H1 (cell line): ENCODE measurements at regions not wholly inside any gene's neighbourhood (a gene's known extent, or its start where the extent isn't known, plus 50 kb on each side); places are given as distances from the start of the nearest gene placed in this dataset.

Experiments
- RAD21 ChIP-seq, 2 experiments: IDR thresholded peaks in 1 of 2; conservative IDR thresholded peaks in 1 of 2; 2 replicates each; pipeline ENCODE4 v1.6.1; 2011; ENCODE audit warnings: low read depth in 2 of 2, low read length in 2 of 2, improper control_type of control experiment in 1 of 2, inconsistent platforms in 1 of 2, mild to moderate bottlenecking in 1 of 2, moderate library complexity in 1 of 2
- TF ChIP-seq, protein P1 (sequence below): fragments of 300-600 bp; sonication (generic); IDR thresholded peaks from 2 replicates; pipeline ENCODE4 v1.7.1; 2012; ENCODE audit warnings: low read length, moderate library complexity, mild to moderate bottlenecking, inconsistent platforms; ENCODE audit not compliant: insufficient replicate concordance

DNA sequence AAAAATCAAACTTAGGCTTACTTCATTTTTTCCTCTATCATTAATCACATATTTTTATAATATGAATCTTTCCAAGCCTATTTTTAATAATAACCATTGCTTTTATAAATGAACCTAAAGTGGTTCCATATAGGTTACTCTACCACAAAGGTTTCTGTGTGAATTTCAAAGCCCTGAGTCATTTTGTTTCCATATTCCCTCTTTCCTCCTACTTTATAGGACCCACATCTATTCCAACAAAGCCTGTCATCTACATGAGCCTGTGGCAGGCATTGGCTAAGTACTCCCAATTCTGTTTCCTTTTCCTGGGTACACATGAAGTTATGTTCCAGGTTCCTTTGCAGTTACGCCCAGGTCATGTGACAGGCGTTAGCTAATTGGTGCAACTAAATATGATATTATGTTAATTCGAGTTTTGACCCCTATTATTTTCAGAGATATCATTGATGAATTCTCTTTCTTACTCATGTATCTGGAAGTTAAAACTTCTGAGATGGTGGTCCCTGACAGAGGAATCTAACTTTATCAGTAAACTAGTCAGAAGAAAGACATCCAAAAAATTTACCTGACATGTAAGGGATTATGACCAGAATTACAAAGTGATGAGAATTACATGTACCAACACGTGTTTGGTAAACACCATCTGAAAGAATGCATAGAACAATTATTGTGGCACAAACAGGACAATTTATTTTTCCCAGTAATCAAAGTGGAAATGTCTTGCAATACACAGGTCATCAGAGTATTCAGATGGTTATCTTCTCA is 1264.0 kb upstream of the CNTN5 start (continued):
- TF ChIP-seq, protein P1, sequence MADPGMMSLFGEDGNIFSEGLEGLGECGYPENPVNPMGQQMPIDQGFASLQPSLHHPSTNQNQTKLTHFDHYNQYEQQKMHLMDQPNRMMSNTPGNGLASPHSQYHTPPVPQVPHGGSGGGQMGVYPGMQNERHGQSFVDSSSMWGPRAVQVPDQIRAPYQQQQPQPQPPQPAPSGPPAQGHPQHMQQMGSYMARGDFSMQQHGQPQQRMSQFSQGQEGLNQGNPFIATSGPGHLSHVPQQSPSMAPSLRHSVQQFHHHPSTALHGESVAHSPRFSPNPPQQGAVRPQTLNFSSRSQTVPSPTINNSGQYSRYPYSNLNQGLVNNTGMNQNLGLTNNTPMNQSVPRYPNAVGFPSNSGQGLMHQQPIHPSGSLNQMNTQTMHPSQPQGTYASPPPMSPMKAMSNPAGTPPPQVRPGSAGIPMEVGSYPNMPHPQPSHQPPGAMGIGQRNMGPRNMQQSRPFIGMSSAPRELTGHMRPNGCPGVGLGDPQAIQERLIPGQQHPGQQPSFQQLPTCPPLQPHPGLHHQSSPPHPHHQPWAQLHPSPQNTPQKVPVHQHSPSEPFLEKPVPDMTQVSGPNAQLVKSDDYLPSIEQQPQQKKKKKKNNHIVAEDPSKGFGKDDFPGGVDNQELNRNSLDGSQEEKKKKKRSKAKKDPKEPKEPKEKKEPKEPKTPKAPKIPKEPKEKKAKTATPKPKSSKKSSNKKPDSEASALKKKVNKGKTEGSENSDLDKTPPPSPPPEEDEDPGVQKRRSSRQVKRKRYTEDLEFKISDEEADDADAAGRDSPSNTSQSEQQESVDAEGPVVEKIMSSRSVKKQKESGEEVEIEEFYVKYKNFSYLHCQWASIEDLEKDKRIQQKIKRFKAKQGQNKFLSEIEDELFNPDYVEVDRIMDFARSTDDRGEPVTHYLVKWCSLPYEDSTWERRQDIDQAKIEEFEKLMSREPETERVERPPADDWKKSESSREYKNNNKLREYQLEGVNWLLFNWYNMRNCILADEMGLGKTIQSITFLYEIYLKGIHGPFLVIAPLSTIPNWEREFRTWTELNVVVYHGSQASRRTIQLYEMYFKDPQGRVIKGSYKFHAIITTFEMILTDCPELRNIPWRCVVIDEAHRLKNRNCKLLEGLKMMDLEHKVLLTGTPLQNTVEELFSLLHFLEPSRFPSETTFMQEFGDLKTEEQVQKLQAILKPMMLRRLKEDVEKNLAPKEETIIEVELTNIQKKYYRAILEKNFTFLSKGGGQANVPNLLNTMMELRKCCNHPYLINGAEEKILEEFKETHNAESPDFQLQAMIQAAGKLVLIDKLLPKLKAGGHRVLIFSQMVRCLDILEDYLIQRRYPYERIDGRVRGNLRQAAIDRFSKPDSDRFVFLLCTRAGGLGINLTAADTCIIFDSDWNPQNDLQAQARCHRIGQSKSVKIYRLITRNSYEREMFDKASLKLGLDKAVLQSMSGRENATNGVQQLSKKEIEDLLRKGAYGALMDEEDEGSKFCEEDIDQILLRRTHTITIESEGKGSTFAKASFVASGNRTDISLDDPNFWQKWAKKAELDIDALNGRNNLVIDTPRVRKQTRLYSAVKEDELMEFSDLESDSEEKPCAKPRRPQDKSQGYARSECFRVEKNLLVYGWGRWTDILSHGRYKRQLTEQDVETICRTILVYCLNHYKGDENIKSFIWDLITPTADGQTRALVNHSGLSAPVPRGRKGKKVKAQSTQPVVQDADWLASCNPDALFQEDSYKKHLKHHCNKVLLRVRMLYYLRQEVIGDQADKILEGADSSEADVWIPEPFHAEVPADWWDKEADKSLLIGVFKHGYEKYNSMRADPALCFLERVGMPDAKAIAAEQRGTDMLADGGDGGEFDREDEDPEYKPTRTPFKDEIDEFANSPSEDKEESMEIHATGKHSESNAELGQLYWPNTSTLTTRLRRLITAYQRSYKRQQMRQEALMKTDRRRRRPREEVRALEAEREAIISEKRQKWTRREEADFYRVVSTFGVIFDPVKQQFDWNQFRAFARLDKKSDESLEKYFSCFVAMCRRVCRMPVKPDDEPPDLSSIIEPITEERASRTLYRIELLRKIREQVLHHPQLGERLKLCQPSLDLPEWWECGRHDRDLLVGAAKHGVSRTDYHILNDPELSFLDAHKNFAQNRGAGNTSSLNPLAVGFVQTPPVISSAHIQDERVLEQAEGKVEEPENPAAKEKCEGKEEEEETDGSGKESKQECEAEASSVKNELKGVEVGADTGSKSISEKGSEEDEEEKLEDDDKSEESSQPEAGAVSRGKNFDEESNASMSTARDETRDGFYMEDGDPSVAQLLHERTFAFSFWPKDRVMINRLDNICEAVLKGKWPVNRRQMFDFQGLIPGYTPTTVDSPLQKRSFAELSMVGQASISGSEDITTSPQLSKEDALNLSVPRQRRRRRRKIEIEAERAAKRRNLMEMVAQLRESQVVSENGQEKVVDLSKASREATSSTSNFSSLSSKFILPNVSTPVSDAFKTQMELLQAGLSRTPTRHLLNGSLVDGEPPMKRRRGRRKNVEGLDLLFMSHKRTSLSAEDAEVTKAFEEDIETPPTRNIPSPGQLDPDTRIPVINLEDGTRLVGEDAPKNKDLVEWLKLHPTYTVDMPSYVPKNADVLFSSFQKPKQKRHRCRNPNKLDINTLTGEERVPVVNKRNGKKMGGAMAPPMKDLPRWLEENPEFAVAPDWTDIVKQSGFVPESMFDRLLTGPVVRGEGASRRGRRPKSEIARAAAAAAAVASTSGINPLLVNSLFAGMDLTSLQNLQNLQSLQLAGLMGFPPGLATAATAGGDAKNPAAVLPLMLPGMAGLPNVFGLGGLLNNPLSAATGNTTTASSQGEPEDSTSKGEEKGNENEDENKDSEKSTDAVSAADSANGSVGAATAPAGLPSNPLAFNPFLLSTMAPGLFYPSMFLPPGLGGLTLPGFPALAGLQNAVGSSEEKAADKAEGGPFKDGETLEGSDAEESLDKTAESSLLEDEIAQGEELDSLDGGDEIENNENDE, result no peak
- TF ChIP-seq RAD21 (IDR thresholded peaks at IDR 0.05 in 1 of 2, conservative IDR thresholded peaks at IDR 0.05 in 1 of 2; ENCODE audit: low read depth in 2 of 2, low read length in 2 of 2), result no peak
